ENCODE measurements at regions not wholly inside any gene's neighbourhood (a gene's known extent, or its start where the extent isn't known, plus 50 kb on each side); places are given as distances from the start of the nearest gene placed in this dataset.

GRCh38 chr11:109731451-109731850 is 309.5 kb downstream of the C11orf87 start:
- TF ChIP-seq CTCF (IDR thresholded peaks at IDR 0.05; ENCODE audit: low read length, missing control alignments): no peak
- no peak for DNase-seq (ENCODE audit: low read depth)
- H3K4me3 ChIP-seq (replicated peaks; ENCODE audit: low read depth, low read length): no peak overlapping the region

GRCh38 chr11:109733245-109733644 is 311.3 kb downstream of the C11orf87 start:
- peak; percentile 6 for DNase-seq (ENCODE audit: low read depth)
- no peak overlapping the region for H3K4me3 ChIP-seq (replicated peaks; ENCODE audit: low read depth, low read length)
- TF ChIP-seq CTCF (IDR thresholded peaks at IDR 0.05; ENCODE audit: low read length, missing control alignments): no peak

- TF ChIP-seq CTCF (IDR thresholded peaks at IDR 0.05; ENCODE audit: low read length, missing control alignments): no peak
- DNase-seq (ENCODE audit: low read depth): peak; percentile 5
- no peak overlapping the region for H3K4me3 ChIP-seq (replicated peaks; ENCODE audit: low read depth, low read length)
Observed at GRCh38 chr11:109734566-109734965, 312.6 kb downstream of the C11orf87 start.

GRCh38 chr11:109735128-109735527 is 313.1 kb downstream of the C11orf87 start:
- no peak for TF ChIP-seq CTCF (IDR thresholded peaks at IDR 0.05; ENCODE audit: low read length, missing control alignments)
- DNase-seq (ENCODE audit: low read depth): no peak
- H3K4me3 ChIP-seq (replicated peaks; ENCODE audit: low read depth, low read length): no peak overlapping the region

GRCh38 chr11:109739379-109739778 is 317.4 kb downstream of the C11orf87 start:
- no peak for TF ChIP-seq CTCF (IDR thresholded peaks at IDR 0.05; ENCODE audit: low read length, missing control alignments)
- no peak overlapping the region for H3K4me3 ChIP-seq (replicated peaks; ENCODE audit: low read depth, low read length)
- DNase-seq (ENCODE audit: low read depth): peak; percentile 16

GRCh38 chr11:109745996-109746625 is 324.1 kb downstream of the C11orf87 start:
- no peak for DNase-seq (ENCODE audit: low read depth)
- no peak for TF ChIP-seq CTCF (IDR thresholded peaks at IDR 0.05; ENCODE audit: low read length, missing control alignments)
- H3K4me3 ChIP-seq (replicated peaks; ENCODE audit: low read depth, low read length): no peak overlapping the region

GRCh38 chr11:109747839-109748238 is 325.8 kb downstream of the C11orf87 start:
- no peak for TF ChIP-seq CTCF (IDR thresholded peaks at IDR 0.05; ENCODE audit: low read length, missing control alignments)
- no peak overlapping the region for H3K4me3 ChIP-seq (replicated peaks; ENCODE audit: low read depth, low read length)
- no peak for DNase-seq (ENCODE audit: low read depth)
